GM19351 (cell line): ENCODE measurements at regions not wholly inside any gene's neighbourhood (a gene's known extent, or its start where the extent isn't known, plus 50 kb on each side); places are given as distances from the start of the nearest gene placed in this dataset.
"Not testable (repeated sequence)": the region's sequence is repeated elsewhere in the genome, so short reads cannot be mapped to it uniquely, and the experiment has no call there.

Experiments
- ATAC-seq: cut with Tn5 transposase; IDR thresholded peaks from one replicate; pipeline ENCODE4 v1.9.1; 2021; ENCODE audit warnings: mild to moderate bottlenecking, moderate library complexity; ENCODE audit not compliant: unreplicated experiment

- no peak for ATAC-seq
Observed at GRCh38 chr1:208462761-208463160, 218.6 kb upstream of the PLXNA2 start.

- no peak for ATAC-seq
Observed at GRCh38 chr1:208465266-208465665, 221.1 kb upstream of the PLXNA2 start.

- ATAC-seq, result no peak
Observed at GRCh38 chr1:208465786-208466590, 221.8 kb upstream of the PLXNA2 start.

DNA sequence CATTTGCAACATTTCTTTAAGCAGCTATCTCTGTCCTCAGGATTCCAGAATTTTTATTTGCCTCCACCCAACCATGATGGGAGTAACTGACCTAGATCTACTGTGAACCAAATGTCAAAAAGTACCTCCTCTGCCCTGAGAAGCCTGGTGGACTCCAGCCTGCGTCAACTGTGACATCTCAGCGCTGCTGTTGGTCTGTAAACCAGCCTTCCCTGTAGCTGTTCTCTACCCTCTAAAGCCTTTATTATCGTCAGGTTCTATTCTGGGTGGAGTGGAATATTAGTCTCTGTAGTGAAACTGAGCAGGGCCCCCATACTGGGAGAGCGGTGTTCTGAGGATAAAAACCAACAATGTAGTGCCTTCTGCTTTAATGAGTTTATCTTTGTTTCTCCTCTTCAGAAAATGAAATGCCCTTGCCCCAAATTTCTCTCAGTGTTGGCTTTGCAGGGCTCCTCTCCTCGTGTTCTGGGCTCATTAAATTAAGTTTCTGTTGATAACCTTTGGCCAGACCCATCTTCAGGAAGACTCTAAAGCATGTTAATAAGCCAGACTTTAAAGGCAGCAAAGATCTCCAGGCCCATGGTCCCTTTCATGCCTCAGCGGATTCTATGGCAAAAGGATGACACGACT lies 223.1 kb upstream of the PLXNA2 start:
- no peak for ATAC-seq

DNA sequence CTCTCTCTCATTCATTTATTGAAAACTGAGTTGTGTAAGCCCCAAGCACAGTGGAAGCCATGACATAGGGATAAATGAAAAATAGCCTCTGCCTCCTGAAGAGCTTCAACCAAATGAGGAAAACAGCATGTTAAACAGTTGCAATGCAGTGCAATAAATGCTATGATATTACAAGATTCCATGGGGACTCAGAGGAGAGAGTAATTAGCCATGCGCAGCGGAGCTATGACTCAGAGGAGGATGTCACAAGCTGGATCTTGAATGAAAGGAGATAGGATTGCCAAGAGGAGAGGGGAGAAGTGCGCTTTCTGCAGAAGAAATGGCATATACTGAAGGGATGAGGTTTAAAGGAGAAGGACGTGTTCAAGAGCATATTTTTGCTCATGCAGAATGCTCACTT lies 231.3 kb upstream of the PLXNA2 start:
- no peak for ATAC-seq

GRCh38 chr1:208475951-208476845 lies 232.0 kb upstream of the PLXNA2 start:
- no peak for ATAC-seq

GRCh38 chr1:208476846-208477170 lies 232.6 kb upstream of the PLXNA2 start:
- ATAC-seq, result no peak

DNA sequence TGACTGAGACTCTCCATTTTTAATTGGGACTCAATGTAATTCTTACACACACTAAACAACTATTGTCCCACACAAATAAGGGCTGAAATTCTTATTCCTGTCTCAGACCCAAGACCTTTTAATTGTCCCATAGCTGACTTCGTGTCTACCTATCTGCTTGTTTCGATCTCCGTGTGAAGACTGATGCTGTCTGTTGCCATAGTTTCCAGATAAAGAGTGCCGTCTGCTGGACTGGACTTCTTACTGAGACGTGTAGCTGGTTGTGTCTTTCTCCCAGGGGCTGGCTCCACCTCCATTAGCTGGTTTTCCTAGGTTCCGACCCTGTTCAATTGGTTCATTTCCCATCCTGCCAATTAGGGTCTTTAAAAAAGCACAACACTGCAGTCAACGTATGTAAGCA lies 235.3 kb upstream of the PLXNA2 start:
- no peak for ATAC-seq

DNA sequence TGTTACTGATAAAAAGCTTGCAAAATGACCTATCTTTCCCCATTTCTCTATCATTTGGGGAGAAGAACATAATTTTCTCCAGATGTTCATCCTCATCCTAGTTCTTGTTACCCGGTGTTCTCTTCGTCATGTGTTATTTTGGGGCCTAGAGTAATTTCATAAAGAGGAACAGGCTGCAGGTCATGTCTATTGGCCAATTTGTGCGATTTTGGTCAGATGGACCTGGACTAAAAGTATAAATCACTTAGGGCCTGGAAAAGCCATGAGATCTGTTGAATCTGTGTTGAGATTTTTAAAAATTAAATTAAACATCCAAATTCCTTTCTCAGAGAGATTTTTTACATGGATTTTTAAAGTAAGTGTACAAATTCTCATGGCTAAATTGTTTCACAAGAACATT lies 241.3 kb upstream of the PLXNA2 start:
- no peak for ATAC-seq

DNA sequence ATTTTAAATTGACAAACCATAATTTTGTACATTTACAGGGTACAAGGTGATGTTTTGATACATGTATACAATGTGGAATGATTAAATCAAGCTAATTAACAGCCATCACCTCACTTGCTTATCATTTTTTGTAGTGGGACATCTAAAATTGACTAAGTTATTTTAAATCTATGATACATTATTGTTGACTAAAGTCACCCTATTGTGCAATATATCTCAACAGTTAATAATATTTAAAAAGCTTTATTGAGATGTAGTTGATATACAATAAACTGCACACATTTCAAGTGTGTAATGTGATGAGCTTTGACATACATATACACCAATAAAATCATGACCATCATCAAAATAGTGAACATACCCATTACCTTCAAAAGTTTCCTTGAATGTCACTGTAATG lies 242.5 kb upstream of the PLXNA2 start:
- ATAC-seq, result no peak

DNA sequence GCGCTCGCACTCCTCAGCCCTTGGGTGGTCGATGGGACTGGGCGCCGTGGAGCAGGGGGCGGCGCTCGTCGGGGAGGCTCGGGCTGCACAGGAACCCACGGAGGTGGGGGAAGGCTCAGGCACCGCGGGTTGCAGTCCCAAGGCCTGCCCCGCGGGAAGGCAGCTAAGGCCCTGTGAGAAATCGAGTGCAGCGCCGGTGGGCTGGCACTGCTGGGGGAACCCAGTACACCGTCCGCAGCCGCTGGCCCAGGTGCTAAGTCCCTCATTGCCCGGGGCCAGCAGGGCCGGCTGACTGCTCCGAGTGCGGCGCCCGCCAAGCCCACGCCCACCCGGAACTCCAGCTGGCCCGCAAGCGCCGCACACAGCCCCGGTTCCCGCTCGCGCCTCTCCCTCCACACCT lies 244.2 kb upstream of the PLXNA2 start:
- ATAC-seq, result not testable (repeated sequence)

DNA sequence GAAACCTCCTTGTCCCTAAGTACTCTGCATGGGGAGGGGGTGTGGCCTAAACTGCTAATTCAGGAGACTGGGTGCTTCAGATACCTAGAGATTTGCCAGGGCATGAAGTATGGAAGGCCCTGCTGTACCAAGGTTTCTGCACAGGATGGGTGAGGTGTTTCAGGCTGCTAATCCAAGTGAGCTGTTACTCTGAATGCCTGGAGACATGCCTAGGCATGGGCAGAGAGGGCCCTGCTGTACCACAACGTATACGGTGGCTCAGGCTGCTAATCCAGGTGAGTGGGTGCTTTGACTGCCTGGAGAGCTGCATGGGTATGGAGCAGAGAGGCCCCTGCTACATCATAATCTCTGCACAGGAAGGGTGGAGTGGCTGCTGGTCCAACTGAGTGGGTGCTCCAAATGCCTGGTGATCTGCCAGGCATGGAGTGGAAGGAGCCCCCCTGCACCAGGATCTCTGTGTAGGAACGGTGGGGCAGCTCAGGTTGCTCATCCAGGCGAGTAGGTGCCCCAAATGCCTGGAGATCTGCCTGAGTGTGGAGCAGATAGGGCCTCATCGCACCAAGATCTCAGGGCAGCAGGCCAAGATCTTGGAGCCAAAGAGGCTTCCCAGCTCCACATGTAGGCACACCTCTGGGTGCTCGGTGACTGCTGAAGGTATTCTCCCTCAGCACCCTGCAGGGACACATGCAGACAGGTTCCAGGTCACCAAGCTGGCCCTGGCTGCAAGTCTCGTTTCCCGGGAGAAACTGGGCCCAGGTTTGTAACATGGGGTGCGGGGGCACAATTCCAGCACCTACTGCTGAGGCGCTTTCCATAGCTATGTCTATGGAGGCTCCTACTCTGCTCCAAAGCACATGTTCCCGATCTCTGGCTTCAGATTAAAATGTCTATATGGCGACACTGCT lies 252.5 kb upstream of the PLXNA2 start:
- ATAC-seq, result no peak

- no peak for ATAC-seq
Observed at GRCh38 chr1:208497866-208498541, 253.8 kb upstream of the PLXNA2 start.

DNA sequence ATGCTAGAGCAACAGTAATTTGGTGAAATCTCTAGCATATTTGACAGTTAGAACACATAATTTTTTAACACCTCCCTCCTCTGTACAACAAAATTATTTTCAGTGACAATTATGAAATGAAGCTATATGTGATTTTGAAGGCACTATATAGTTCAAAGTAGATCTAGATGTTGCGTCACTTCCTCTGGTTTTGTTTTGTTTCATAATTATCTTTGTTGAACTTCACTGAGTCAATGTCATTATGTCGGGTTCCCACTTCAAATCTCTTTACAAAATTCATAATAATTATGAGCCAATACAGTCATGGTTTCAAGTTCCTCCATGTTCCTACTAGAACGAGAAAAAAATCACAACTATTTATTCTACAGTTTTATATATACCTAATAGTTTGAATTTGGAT lies 254.8 kb upstream of the PLXNA2 start:
- no peak for ATAC-seq

DNA sequence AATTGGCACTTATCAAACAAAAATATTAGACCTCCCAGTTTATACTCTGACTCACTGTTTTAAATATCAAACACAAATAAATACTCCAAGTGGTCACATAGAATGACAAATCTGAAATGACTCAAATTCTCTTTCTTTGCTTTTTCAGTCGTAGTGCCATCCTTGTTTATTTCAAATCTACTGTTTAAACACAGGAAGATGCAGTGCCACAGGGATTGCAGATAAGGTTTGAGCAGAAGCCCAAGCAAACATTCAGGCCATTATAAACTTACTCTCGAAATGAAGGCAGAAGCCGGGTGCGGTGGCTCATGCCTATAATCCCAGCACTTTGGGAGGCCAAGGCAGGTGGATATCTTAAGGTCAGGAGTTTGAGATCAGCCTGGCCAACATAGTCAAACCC lies 255.4 kb upstream of the PLXNA2 start:
- ATAC-seq, result no peak

DNA sequence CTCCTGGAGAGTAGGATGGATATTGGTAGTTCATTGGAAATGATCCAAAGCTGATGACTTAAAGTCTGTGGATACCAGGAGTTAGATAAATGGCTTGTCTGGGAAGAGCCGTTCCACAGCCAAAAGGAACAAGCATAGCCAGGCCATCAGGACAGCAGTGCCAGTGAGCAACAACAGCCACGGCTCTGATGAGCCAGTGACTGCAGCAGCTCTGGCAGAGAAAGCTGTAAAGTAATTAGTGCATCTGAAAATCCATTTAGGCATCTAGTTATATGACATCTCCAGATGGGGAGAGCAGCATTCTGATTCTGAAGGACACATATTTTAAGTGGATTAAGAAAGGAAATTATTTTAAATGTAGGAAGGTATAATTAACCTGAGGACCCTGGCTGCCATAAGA lies 256.2 kb upstream of the PLXNA2 start:
- ATAC-seq, result no peak

GRCh38 chr1:208501542-208501941 lies 257.4 kb upstream of the PLXNA2 start:
- ATAC-seq, result no peak

- no peak for ATAC-seq
Observed at GRCh38 chr1:208503787-208504186, 259.6 kb upstream of the PLXNA2 start.

DNA sequence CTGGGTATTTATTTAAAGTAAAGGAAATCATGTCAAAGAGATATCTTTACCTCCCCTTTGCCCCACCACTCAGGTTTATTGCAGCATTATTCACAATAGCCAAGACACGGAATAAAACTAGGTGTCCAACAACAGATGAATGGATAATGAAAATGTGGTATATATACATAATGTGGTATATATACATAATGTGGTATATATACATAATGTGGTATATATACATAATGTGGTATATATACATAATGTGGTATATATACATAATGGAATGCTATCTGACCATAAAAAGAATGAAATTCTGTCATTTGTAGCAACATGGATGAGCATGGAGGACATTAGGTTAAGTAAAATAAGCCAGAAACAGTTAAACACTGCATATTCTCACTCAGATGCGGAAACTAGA lies 262.6 kb upstream of the PLXNA2 start:
- no peak for ATAC-seq

DNA sequence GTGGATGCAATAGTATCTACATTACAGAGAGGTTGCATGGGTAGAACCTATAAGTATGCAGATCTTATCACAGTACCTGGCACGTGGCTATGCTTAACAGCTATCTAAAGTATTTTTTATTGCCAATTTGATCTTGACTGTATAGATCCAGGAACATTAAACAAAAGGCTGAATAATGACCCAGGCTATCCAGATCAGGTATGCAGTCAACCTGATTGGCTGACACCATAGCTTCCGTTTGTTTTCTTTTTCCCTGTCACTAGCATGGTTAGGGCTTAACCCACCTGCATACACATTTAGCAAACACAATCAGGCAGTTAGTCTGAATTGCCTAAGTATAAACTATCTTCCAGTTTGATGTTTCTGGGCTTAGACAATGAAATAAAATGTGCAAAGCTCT lies 264.9 kb upstream of the PLXNA2 start:
- no peak for ATAC-seq
